H1 (cell line): ENCODE measurements at regions not wholly inside any gene's neighbourhood (a gene's known extent, or its start where the extent isn't known, plus 50 kb on each side); places are given as distances from the start of the nearest gene placed in this dataset.

ENCODE experiments used
- CTCF ChIA-PET: fragments of 300-600 bp; sonication (Branson Sonifier 250); formaldehyde crosslinking; loops from one replicate; lab custom pipeline; 2021; ENCODE audit not compliant: partially characterized antibody; lab: Charles Lee
- POLR2A ChIA-PET: fragments of 300-600 bp; sonication (Branson Sonifier 250); formaldehyde crosslinking; loops from one replicate; lab custom pipeline; 2021; ENCODE audit warnings: inconsistent platforms; ENCODE audit not compliant: partially characterized antibody; lab: Charles Lee
- DNase-seq, 2 experiments: peaks; one replicate each; pipeline versions ENCODE4 v3.0.0 to v3.0.0-alpha.2; 2010 to 2022; ENCODE audit warnings: low spot score in 2 of 2, low read depth in 1 of 2, mixed read lengths in 1 of 2
- FAIRE-seq: peaks from 2 replicates; lab custom pipeline; 2011; peaks lifted over from hg19 to GRCh38; lab: Jason Lieb, UNC
- H2AFZ ChIP-seq: 2 replicates; pipeline ENCODE4 v1.8.1; 2012; ENCODE audit warnings: low read length, inconsistent platforms
- H2AK5ac ChIP-seq: 2 replicates; pipeline ENCODE4 v1.6.1; 2013; ENCODE audit warnings: low read depth, low read length
- H2BK120ac ChIP-seq: replicated peaks from 2 replicates; pipeline ENCODE3; 2013; ENCODE audit warnings: low read depth, low read length, inconsistent platforms
- H2BK12ac ChIP-seq: 2 replicates; pipeline ENCODE4 v1.6.1; 2013; ENCODE audit warnings: low read depth, low read length
- H2BK15ac ChIP-seq: 2 replicates; pipeline ENCODE4 v1.6.1; 2013; ENCODE audit warnings: low read length
- H2BK20ac ChIP-seq: 2 replicates; pipeline ENCODE4 v1.6.1; 2013; ENCODE audit warnings: low read length
- H2BK5ac ChIP-seq: 2 replicates; pipeline ENCODE4 v1.6.1; 2013; ENCODE audit warnings: low read depth, low read length
- H3K14ac ChIP-seq: 2 replicates; pipeline ENCODE4 v1.6.1; 2013; ENCODE audit warnings: inconsistent platforms; ENCODE audit not compliant: insufficient read length
- H3K18ac ChIP-seq: 2 replicates; pipeline ENCODE4 v1.6.1; 2013; ENCODE audit warnings: low read length; ENCODE audit errors: extremely low read depth
- H3K23ac ChIP-seq: 2 replicates; pipeline ENCODE4 v1.6.1; 2013; ENCODE audit warnings: inconsistent platforms; ENCODE audit not compliant: insufficient read length
- H3K23me2 ChIP-seq: 2 replicates; pipeline ENCODE4 v1.6.1; 2013; ENCODE audit warnings: low read depth, low read length
- H3K27ac ChIP-seq: 2 replicates; pipeline ENCODE4 v1.6.1; 2011; ENCODE audit warnings: low read depth, low read length, inconsistent platforms
- H3K27me3 ChIP-seq, 4 experiments: replicated peaks in 1 of 4; 1 replicate in 1 of 4; 2 replicates in 3 of 4; pipeline versions ENCODE4 v1.6.1 to v1.8.1; 2011 to 2013; ENCODE audit warnings: low read length in 3 of 4, mild to moderate bottlenecking in 3 of 4, inconsistent platforms in 2 of 4, mixed read lengths in 2 of 4, moderate library complexity in 1 of 4; ENCODE audit not compliant: control insufficient read depth in 3 of 4, insufficient read depth in 3 of 4; ENCODE audit errors: extremely low read depth in 1 of 4
- H3K36me3 ChIP-seq, 4 experiments: 2 replicates each; pipeline versions ENCODE4 v1.6.1 to v1.8.1; 2011 to 2013; ENCODE audit warnings: mild to moderate bottlenecking in 4 of 4, low read length in 3 of 4, moderate library complexity in 2 of 4, control low read depth in 1 of 4, inconsistent platforms in 1 of 4; ENCODE audit not compliant: insufficient read depth in 4 of 4, control insufficient read depth in 2 of 4
- H3K4ac ChIP-seq: replicated peaks from 2 replicates; pipeline ENCODE3; 2013; ENCODE audit warnings: low read length, low read depth, mixed read lengths, inconsistent platforms; ENCODE audit not compliant: insufficient read length
- H3K4me1 ChIP-seq, 4 experiments: replicated peaks in 1 of 4; 1 replicate in 1 of 4; 2 replicates in 3 of 4; pipeline versions ENCODE4 v1.6.1 to v1.8.1; 2011 to 2013; ENCODE audit warnings: low read length in 3 of 4, inconsistent platforms in 2 of 4, mixed read lengths in 1 of 4; ENCODE audit not compliant: insufficient read depth in 4 of 4, control insufficient read depth in 3 of 4
- H3K4me2 ChIP-seq, 2 experiments: 2 replicates each; pipeline versions ENCODE4 v1.6.1 to v1.8.1; 2011 to 2013; ENCODE audit warnings: low read depth in 2 of 2, low read length in 2 of 2, control low read depth in 1 of 2, inconsistent platforms in 1 of 2, mild to moderate bottlenecking in 1 of 2; ENCODE audit not compliant: insufficient read depth in 1 of 2
- H3K4me3 ChIP-seq, 4 experiments: fragments of 200-600, 300-600 bp in 1 of 4; sonication (generic), shearing (Covaris generic), sonication (Bioruptor Twin) in 1 of 4; 2 replicates each; pipeline versions ENCODE4 v1.5.1 to v1.8.1; 2011 to 2016; ENCODE audit warnings: low read length in 4 of 4, low read depth in 3 of 4, control low read depth in 2 of 4, inconsistent platforms in 2 of 4, mild to moderate bottlenecking in 2 of 4, mixed read lengths in 1 of 4, moderate library complexity in 1 of 4; ENCODE audit not compliant: insufficient read depth in 2 of 4; ENCODE audit errors: extremely low read depth in 1 of 4
- H3K56ac ChIP-seq: replicated peaks from 2 replicates; pipeline ENCODE3; 2013; ENCODE audit warnings: low read depth, mild to moderate bottlenecking, mixed read lengths, low read length, inconsistent platforms; ENCODE audit not compliant: insufficient read length
- H3K79me1 ChIP-seq: 2 replicates; pipeline ENCODE4 v1.6.1; 2013; ENCODE audit warnings: low read depth, low read length, control low read depth
- H3K79me2 ChIP-seq, 2 experiments: 2 replicates each; pipeline versions ENCODE4 v1.6.1 to v1.8.1; 2012 to 2013; ENCODE audit warnings: low read length in 2 of 2, mild to moderate bottlenecking in 2 of 2, inconsistent platforms in 1 of 2; ENCODE audit not compliant: insufficient read depth in 2 of 2, control insufficient read depth in 1 of 2
- H3K9ac ChIP-seq, 4 experiments: replicated peaks in 1 of 4; 1 replicate in 1 of 4; 2 replicates in 3 of 4; pipeline versions ENCODE4 v1.6.1 to v1.8.1; 2011 to 2013; ENCODE audit warnings: low read depth in 3 of 4, low read length in 3 of 4, control low read depth in 2 of 4, mild to moderate bottlenecking in 2 of 4, moderate library complexity in 2 of 4, inconsistent platforms in 1 of 4; ENCODE audit errors: extremely low read depth in 1 of 4
- H3K9me3 ChIP-seq, 2 experiments: 2 replicates each; pipeline versions ENCODE4 v1.6.1 to v1.8.1; 2012 to 2013; ENCODE audit warnings: mild to moderate bottlenecking in 2 of 2, moderate library complexity in 2 of 2, control low read depth in 1 of 2, inconsistent platforms in 1 of 2, low read depth in 1 of 2, low read length in 1 of 2, mixed read lengths in 1 of 2; ENCODE audit not compliant: insufficient read depth in 2 of 2
- H4K20me1 ChIP-seq, 2 experiments: replicated peaks in 1 of 2; 2 replicates each; pipeline versions ENCODE3 to v1.8.1; 2011 to 2013; ENCODE audit warnings: inconsistent platforms in 2 of 2, low read length in 2 of 2, mild to moderate bottlenecking in 1 of 2; ENCODE audit not compliant: insufficient read depth in 2 of 2, control insufficient read depth in 1 of 2
- H4K5ac ChIP-seq: 2 replicates; pipeline ENCODE4 v1.6.1; 2013; ENCODE audit warnings: low read length, low read depth, mixed read lengths, inconsistent platforms; ENCODE audit not compliant: insufficient read length
- H4K8ac ChIP-seq: 2 replicates; pipeline ENCODE4 v1.8.0; 2013; ENCODE audit warnings: mild to moderate bottlenecking, moderate library complexity, low read length, inconsistent platforms; ENCODE audit not compliant: insufficient read depth; ENCODE audit errors: extremely low read depth
- H4K91ac ChIP-seq: replicated peaks from 2 replicates; pipeline ENCODE3; 2013; ENCODE audit warnings: low read length, mixed read lengths, inconsistent platforms; ENCODE audit not compliant: insufficient read length
- CREB1 ChIP-seq: IDR thresholded peaks from 2 replicates; pipeline ENCODE4 v1.6.1; 2012; ENCODE audit warnings: inconsistent platforms
- FOSL1 ChIP-seq: IDR thresholded peaks from 2 replicates; pipeline ENCODE4 v1.6.1; 2011; ENCODE audit warnings: mild to moderate bottlenecking, low read depth, low read length, moderate library complexity; ENCODE audit not compliant: insufficient read depth
- HDAC2 ChIP-seq, 2 experiments: fragments of 300-600 bp in 1 of 2; sonication (generic) in 1 of 2; IDR thresholded peaks; 2 replicates each; pipeline ENCODE4 v1.6.1; 2011 to 2012; ENCODE audit warnings: low read depth in 2 of 2, low read length in 2 of 2, mild to moderate bottlenecking in 2 of 2, moderate library complexity in 2 of 2, borderline replicate concordance in 1 of 2, inconsistent platforms in 1 of 2
- KDM4A ChIP-seq: IDR thresholded peaks from one replicate; pipeline ENCODE4 v1.7.1; 2012; ENCODE audit warnings: low read depth, mild to moderate bottlenecking, moderate library complexity, low read length, inconsistent platforms; ENCODE audit not compliant: severe bottlenecking
- POLR2A ChIP-seq, 2 experiments: IDR thresholded peaks; 1 replicate in 1 of 2; 2 replicates in 1 of 2; pipeline ENCODE4 v1.6.1; 2011; ENCODE audit warnings: low read depth in 2 of 2, low read length in 2 of 2, mild to moderate bottlenecking in 2 of 2; ENCODE audit errors: control extremely low read depth in 1 of 2
- RFX5 ChIP-seq: IDR thresholded peaks from 2 replicates; pipeline ENCODE4 v1.6.1; 2011; ENCODE audit warnings: low read depth, low read length, improper control_type of control experiment, borderline replicate concordance
- TBP ChIP-seq: IDR thresholded peaks from 2 replicates; pipeline ENCODE4 v1.6.1; 2011; ENCODE audit warnings: low read depth, low read length, improper control_type of control experiment
- WGBS, 2 experiments: shearing (Covaris generic) in 1 of 2; methylation state at CpG; one replicate each; pipeline versions ENCODE4 v1.1.6 to v1.1.7; 2013 to 2015; ENCODE audit warnings: low lambda C conversion rate in 2 of 2, mixed read lengths in 2 of 2, inconsistent platforms in 1 of 2, low coverage in 1 of 2, missing lambda C conversion rate in 1 of 2; ENCODE audit not compliant: insufficient replicate concordance in 2 of 2, insufficient coverage in 1 of 2, insufficient read length in 1 of 2; ENCODE audit errors: extremely low coverage in 1 of 2, missing lambda C conversion rate in 1 of 2; 5-methylcytosine and 5-hydroxymethylcytosine counted together
- TF ChIP-seq, protein P1 (sequence below): IDR thresholded peaks from 2 replicates; pipeline ENCODE4 v1.6.1; 2012; ENCODE audit warnings: low read length, inconsistent platforms

GRCh38 chr7:130930681-130931080, 196.7 kb upstream of the KLF14 start:
- Histone ChIP-seq H4K8ac (no peak overlapping the region), H3K36me3 (no peaks in the 10 kb centered on the region), H3K4me3 (no peak overlapping the region), H2BK15ac (no peak overlapping the region), H3K27me3 (no peaks in the 10 kb centered on the region), H4K20me1 (no peaks in the 10 kb centered on the region), H4K5ac (no peak overlapping the region), H3K4me2 (no peak overlapping the region), H3K23me2 (no peaks in the 10 kb centered on the region), H3K14ac (no peak overlapping the region), H3K9ac (no peak overlapping the region), H3K56ac (no peak overlapping the region), H3K79me2 (no peaks in the 10 kb centered on the region), H2BK12ac (no peak overlapping the region), H2AK5ac (no peak overlapping the region), H2BK20ac (no peak overlapping the region), H3K4ac (no peak overlapping the region), H3K9me3 (no peaks in the 10 kb centered on the region), H4K91ac (no peak overlapping the region), H2AFZ (no peak overlapping the region), H3K18ac (no peak overlapping the region), H2BK5ac (no peak overlapping the region), H2BK120ac (no peak overlapping the region), H3K4me1 (peaks cover 0 to 4% (median 0%) of the 10 kb centered on the region in 4 experiments; a peak in 2 of 7 replicates), H3K79me1 (no peaks in the 10 kb centered on the region; the same call in 1 of the 2 replicates), H3K27ac (no peak overlapping the region)
- ChIA-PET CTCF (interaction anchor here (0.9 to 2.4 kb wide), 9 partner anchors 8 to 111 kb away, joined by 3 to 11 read pairs (median 5); no protein-coding TSS in a partner anchor), POLR2A (interaction anchor here (1.0 to 1.5 kb wide), 2 partner anchors 8 to 11 kb away, joined by 3 to 4 read pairs; no protein-coding TSS in a partner anchor)
- WGBS, 2 experiments: 88% methylated on average over 8 of the region's 8 CpGs; no CpG with 5 or more reads in 1 of the 2 experiments
- no peak for FAIRE-seq
- DNase-seq: no peak
- no peak for TF ChIP-seq KDM4A
- TF ChIP-seq, protein P1, sequence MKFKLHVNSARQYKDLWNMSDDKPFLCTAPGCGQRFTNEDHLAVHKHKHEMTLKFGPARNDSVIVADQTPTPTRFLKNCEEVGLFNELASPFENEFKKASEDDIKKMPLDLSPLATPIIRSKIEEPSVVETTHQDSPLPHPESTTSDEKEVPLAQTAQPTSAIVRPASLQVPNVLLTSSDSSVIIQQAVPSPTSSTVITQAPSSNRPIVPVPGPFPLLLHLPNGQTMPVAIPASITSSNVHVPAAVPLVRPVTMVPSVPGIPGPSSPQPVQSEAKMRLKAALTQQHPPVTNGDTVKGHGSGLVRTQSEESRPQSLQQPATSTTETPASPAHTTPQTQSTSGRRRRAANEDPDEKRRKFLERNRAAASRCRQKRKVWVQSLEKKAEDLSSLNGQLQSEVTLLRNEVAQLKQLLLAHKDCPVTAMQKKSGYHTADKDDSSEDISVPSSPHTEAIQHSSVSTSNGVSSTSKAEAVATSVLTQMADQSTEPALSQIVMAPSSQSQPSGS: no peak
- TF ChIP-seq HDAC2 (IDR thresholded peaks at IDR 0.05; ENCODE audit: borderline replicate concordance in 1 of 2, low read depth in 2 of 2, low read length in 2 of 2): no peak
- no peak for TF ChIP-seq POLR2A (IDR thresholded peaks at IDR 0.05; ENCODE audit: control extremely low read depth in 1 of 2, low read depth in 2 of 2, low read length in 2 of 2)
- no peak for TF ChIP-seq FOSL1
- no peak for TF ChIP-seq RFX5
- TF ChIP-seq TBP: no peak
- TF ChIP-seq CREB1: no peak
- TF ChIP-seq, all 59 proteins: peak for 0
- H3K23ac ChIP-seq: no peak overlapping the region
